Neural progenitor cell (in vitro differentiated cells): ENCODE measurements at regions not wholly inside any gene's neighbourhood (a gene's known extent, or its start where the extent isn't known, plus 50 kb on each side); places are given as distances from the start of the nearest gene placed in this dataset.
A peak's percentile ranks its signal among the peaks of the same experiment; 100 is the strongest.

Source experiments
- DNase-seq: peaks from one replicate; pipeline ENCODE4 v3.0.0-alpha.2; 2016; ENCODE audit warnings: low spot score
- H2AFZ ChIP-seq: fragments of 200-600 bp; sonication (generic); replicated peaks from 2 replicates; pipeline ENCODE4 v1.6.1; 2016; ENCODE audit warnings: antibody characterized with exemption
- H3F3A ChIP-seq: fragments of 200-600 bp; sonication (generic); 2 replicates; pipeline ENCODE4 v1.6.1; 2016; ENCODE audit warnings: antibody characterized with exemption, low read depth
- H3K27ac ChIP-seq: fragments of 200-600 bp; sonication (generic); 2 replicates; pipeline ENCODE4 v1.5.1; 2016; ENCODE audit warnings: mild to moderate bottlenecking
- H3K27me3 ChIP-seq: fragments of 200-600 bp; sonication (generic); 2 replicates; pipeline ENCODE4 v1.6.1; 2016; ENCODE audit warnings: mild to moderate bottlenecking, moderate library complexity
- H3K36me3 ChIP-seq: fragments of 200-600 bp; sonication (generic); 2 replicates; pipeline ENCODE4 v1.5.1; 2016
- H3K4me1 ChIP-seq: fragments of 200-600 bp; sonication (generic); 2 replicates; pipeline ENCODE4 v1.6.1; 2016; ENCODE audit warnings: mixed run types
- H3K4me2 ChIP-seq: fragments of 200-600 bp; sonication (generic); 2 replicates; pipeline ENCODE4 v1.6.1; 2016
- H3K4me3 ChIP-seq: fragments of 200-600 bp; sonication (generic); 2 replicates; pipeline ENCODE4 v1.5.1; 2016
- H3K79me2 ChIP-seq: fragments of 200-600 bp; sonication (generic); 2 replicates; pipeline ENCODE4 v1.6.1; 2016; ENCODE audit warnings: low read depth
- H3K9ac ChIP-seq: fragments of 200-600 bp; sonication (generic); 2 replicates; pipeline ENCODE4 v1.6.1; 2016
- H3K9me3 ChIP-seq: fragments of 200-600 bp; sonication (generic); 2 replicates; pipeline ENCODE4 v1.5.1; 2016; ENCODE audit warnings: low read depth
- H4K20me1 ChIP-seq: fragments of 200-600 bp; sonication (generic); 2 replicates; pipeline ENCODE4 v1.6.1; 2016; ENCODE audit warnings: low read depth
- H3K27ac Mint-ChIP-seq: 3 replicates; pipeline ENCODE4 v1.8.0; 2021; ENCODE audit warnings: mixed read lengths
- H3K27me3 Mint-ChIP-seq: 2 replicates; pipeline ENCODE4 v1.8.0; 2022; ENCODE audit warnings: low read depth, mild to moderate bottlenecking, inconsistent platforms, moderate library complexity, mixed read lengths; ENCODE audit not compliant: insufficient read depth
- H3K36me3 Mint-ChIP-seq: 3 replicates; pipeline ENCODE4 v1.8.0; 2021; ENCODE audit warnings: mixed read lengths
- H3K4me1 Mint-ChIP-seq: 3 replicates; pipeline ENCODE4 v1.8.0; 2021; ENCODE audit warnings: mixed read lengths
- H3K4me3 Mint-ChIP-seq: 3 replicates; pipeline ENCODE4 v1.8.0; 2021; ENCODE audit warnings: mild to moderate bottlenecking, moderate library complexity, mixed read lengths
- H3K9me3 Mint-ChIP-seq: 3 replicates; pipeline ENCODE4 v1.8.0; 2020; ENCODE audit warnings: mixed read lengths
- CTCF ChIP-seq: fragments of 200-600 bp; sonication (generic); IDR thresholded peaks from 2 replicates; pipeline ENCODE4 v1.5.1; 2017; ENCODE audit warnings: antibody characterized with exemption, mild to moderate bottlenecking
- EZH2 ChIP-seq: fragments of 200-600 bp; sonication (generic); IDR thresholded peaks from 2 replicates; pipeline ENCODE4 v1.6.1; 2017; ENCODE audit warnings: antibody characterized with exemption, mild to moderate bottlenecking, moderate library complexity
- EZH2phosphoT487 ChIP-seq: fragments of 200-600 bp; sonication (generic); IDR thresholded peaks from 2 replicates; pipeline ENCODE4 v1.6.1; 2017; ENCODE audit warnings: antibody characterized with exemption

- no peaks in the 10 kb centered on the region for H3K9me3 ChIP-seq
- H3K4me1 Mint-ChIP-seq: no peaks in the 10 kb centered on the region
- no peaks in the 10 kb centered on the region for H3K79me2 ChIP-seq
- TF ChIP-seq CTCF (no peak), EZH2 (no peak), EZH2phosphoT487 (no peak)
- no peak overlapping the region for H3K4me3 Mint-ChIP-seq
- no peaks in the 10 kb centered on the region for H3K4me1 ChIP-seq
- H3K4me2 ChIP-seq: no peak overlapping the region
- no peak overlapping the region for H3K27ac Mint-ChIP-seq
- H3K9me3 Mint-ChIP-seq: peaks cover 17% of the 10 kb centered on the region
- no peak overlapping the region for H3K9ac ChIP-seq
- H3K36me3 Mint-ChIP-seq: no peaks in the 10 kb centered on the region
- no peak overlapping the region for H2AFZ ChIP-seq
- no peaks in the 10 kb centered on the region for H3K27me3 ChIP-seq
- no peak overlapping the region for H3K4me3 ChIP-seq
- no peaks in the 10 kb centered on the region for H3F3A ChIP-seq
- no peaks in the 10 kb centered on the region for H3K36me3 ChIP-seq
- H4K20me1 ChIP-seq: no peaks in the 10 kb centered on the region
- no peaks in the 10 kb centered on the region for H3K27me3 Mint-ChIP-seq
- H3K27ac ChIP-seq: no peak overlapping the region
- DNase-seq: no peak
Observed at GRCh38 chr19:31832176-31832548, 482.9 kb upstream of the TSHZ3 start.

DNA sequence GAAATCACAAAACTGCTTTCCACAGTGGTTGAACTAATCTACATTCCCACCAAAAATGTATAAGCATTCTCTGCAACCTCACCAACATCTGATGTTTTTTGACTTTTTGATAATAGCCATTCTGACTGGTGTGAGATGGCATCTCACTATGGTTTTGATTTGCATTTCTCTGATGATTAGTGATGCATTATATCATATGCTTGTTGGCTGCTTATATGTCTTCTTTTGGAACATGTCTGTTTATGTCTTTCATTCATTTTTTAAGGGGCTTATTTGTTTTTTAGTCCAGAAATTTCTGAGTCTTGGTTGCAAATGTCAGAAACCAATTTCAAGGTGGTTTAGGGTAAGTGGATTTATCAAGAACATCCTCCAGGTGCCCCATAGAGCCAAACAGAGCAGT lies 484.8 kb upstream of the TSHZ3 start:
- TF ChIP-seq EZH2phosphoT487: no peak
- TF ChIP-seq EZH2: no peak
- TF ChIP-seq CTCF: no peak
- peaks cover 12% of the 10 kb centered on the region for H3K4me1 ChIP-seq
- H3K27me3 Mint-ChIP-seq: no peaks in the 10 kb centered on the region
- no peak overlapping the region for H3K27ac ChIP-seq
- DNase-seq: no peak
- H4K20me1 ChIP-seq: no peaks in the 10 kb centered on the region
- no peaks in the 10 kb centered on the region for H3K27me3 ChIP-seq
- no peaks in the 10 kb centered on the region for H3K79me2 ChIP-seq
- H3K4me3 ChIP-seq: no peak overlapping the region
- H3F3A ChIP-seq: peaks cover 6% of the 10 kb centered on the region
- H3K4me3 Mint-ChIP-seq: no peak overlapping the region
- no peak overlapping the region for H2AFZ ChIP-seq
- H3K36me3 ChIP-seq: no peaks in the 10 kb centered on the region
- no peaks in the 10 kb centered on the region for H3K9me3 ChIP-seq
- no peak overlapping the region for H3K27ac Mint-ChIP-seq
- H3K9me3 Mint-ChIP-seq: peaks cover 17% of the 10 kb centered on the region
- H3K9ac ChIP-seq: no peak overlapping the region
- no peak overlapping the region for H3K4me2 ChIP-seq
- H3K36me3 Mint-ChIP-seq: no peaks in the 10 kb centered on the region
- peaks cover 10% of the 10 kb centered on the region for H3K4me1 Mint-ChIP-seq

GRCh38 chr19:31838163-31838815 lies 489.1 kb upstream of the TSHZ3 start:
- Histone ChIP-seq H3K4me3 (no peak overlapping the region), H3K9ac (no peak overlapping the region), H3K27me3 (no peaks in the 10 kb centered on the region), H3K27ac (no peak overlapping the region), H2AFZ (peak overlapping the region; percentile 36), H3K4me1 (peaks cover 12% of the 10 kb centered on the region), H4K20me1 (no peaks in the 10 kb centered on the region), H3K79me2 (no peaks in the 10 kb centered on the region), H3K9me3 (no peaks in the 10 kb centered on the region), H3K36me3 (no peaks in the 10 kb centered on the region), H3K4me2 (peak overlapping the region; percentile 43), H3F3A (peaks cover 6% of the 10 kb centered on the region)
- H3K4me1 Mint-ChIP-seq: peaks cover 10% of the 10 kb centered on the region
- H3K4me3 Mint-ChIP-seq: no peak overlapping the region
- H3K36me3 Mint-ChIP-seq: no peaks in the 10 kb centered on the region
- peaks cover 23% of the 10 kb centered on the region for H3K9me3 Mint-ChIP-seq
- H3K27ac Mint-ChIP-seq: peak overlapping the region; percentile 79
- H3K27me3 Mint-ChIP-seq: peaks cover 4% of the 10 kb centered on the region
- peak; percentile 60 for DNase-seq
- TF ChIP-seq EZH2phosphoT487 (no peak), EZH2 (no peak), CTCF (no peak)
